ENCODE measurements at regions not wholly inside any gene's neighbourhood (a gene's known extent, or its start where the extent isn't known, plus 50 kb on each side); places are given as distances from the start of the nearest gene placed in this dataset.

GRCh38 chr4:181611946-181612600 is 631.1 kb upstream of the TENM3 start:
- Histone ChIP-seq H3K36me3 (no peaks in the 10 kb centered on the region), H3K27me3 (no peaks in the 10 kb centered on the region), H3K4me3 (no peak overlapping the region), H3K9me3 (no peaks in the 10 kb centered on the region), H3K27ac (no peak overlapping the region), H3K4me1 (no peaks in the 10 kb centered on the region)
- WGBS = 46% methylated on average over 8 of the region's 8 CpGs
- no peak for DNase-seq (ENCODE audit: low spot score in 2 of 2)
- TF ChIP-seq POLR2AphosphoS5 (IDR thresholded peaks at IDR 0.05) (no peak), EP300 (IDR thresholded peaks at IDR 0.05) (no peak), CTCF (IDR thresholded peaks at IDR 0.05) (no peak), POLR2A (IDR thresholded peaks at IDR 0.05) (no peak)

- no peaks in the 10 kb centered on the region for H3K36me3 ChIP-seq
- TF ChIP-seq POLR2AphosphoS5 (IDR thresholded peaks at IDR 0.05) (no peak), POLR2A (IDR thresholded peaks at IDR 0.05) (no peak), EP300 (IDR thresholded peaks at IDR 0.05) (no peak), CTCF (IDR thresholded peaks at IDR 0.05) (no peak)
- H3K27me3 ChIP-seq = no peaks in the 10 kb centered on the region
- H3K4me1 ChIP-seq = no peaks in the 10 kb centered on the region
- DNase-seq (ENCODE audit: low spot score in 2 of 2) = no peak
- H3K4me3 ChIP-seq = no peak overlapping the region
- H3K9me3 ChIP-seq = no peaks in the 10 kb centered on the region
- H3K27ac ChIP-seq = no peak overlapping the region
- 51% methylated on average over 6 of the region's 6 CpGs for WGBS
These were observed 630.0 kb upstream of the TENM3 start for GRCh38 chr4:181613200-181613599.

- WGBS = 86% methylated on average over 5 of the region's 6 CpGs
- H3K27ac ChIP-seq = no peak overlapping the region
- DNase-seq (ENCODE audit: low spot score in 2 of 2) = no peak
- no peak overlapping the region for H3K4me3 ChIP-seq
- H3K36me3 ChIP-seq = no peaks in the 10 kb centered on the region
- no peaks in the 10 kb centered on the region for H3K27me3 ChIP-seq
- TF ChIP-seq CTCF (IDR thresholded peaks at IDR 0.05) (no peak), POLR2A (IDR thresholded peaks at IDR 0.05) (no peak), EP300 (IDR thresholded peaks at IDR 0.05) (no peak)
- H3K9me3 ChIP-seq = no peaks in the 10 kb centered on the region
- no peaks in the 10 kb centered on the region for H3K4me1 ChIP-seq
These were observed 625.1 kb upstream of the TENM3 start for GRCh38 chr4:181618038-181618618.

GRCh38 chr4:181618896-181619295 is 624.3 kb upstream of the TENM3 start:
- H3K27me3 ChIP-seq = no peaks in the 10 kb centered on the region
- H3K4me1 ChIP-seq = no peaks in the 10 kb centered on the region
- DNase-seq (ENCODE audit: low spot score in 2 of 2) = no peak
- WGBS = 87% methylated on average over 4 of the region's 5 CpGs
- no peak overlapping the region for H3K4me3 ChIP-seq
- H3K36me3 ChIP-seq = no peaks in the 10 kb centered on the region
- H3K27ac ChIP-seq = no peak overlapping the region
- no peaks in the 10 kb centered on the region for H3K9me3 ChIP-seq
- no peak for TF ChIP-seq POLR2AphosphoS5 (IDR thresholded peaks at IDR 0.05)
- no peak for TF ChIP-seq POLR2A (IDR thresholded peaks at IDR 0.05)
- TF ChIP-seq EP300 (IDR thresholded peaks at IDR 0.05) = no peak

- no peaks in the 10 kb centered on the region for H3K27me3 ChIP-seq
- no peak for DNase-seq (ENCODE audit: low spot score in 2 of 2)
- WGBS = 77% methylated on average over 7 of the region's 7 CpGs
- no peaks in the 10 kb centered on the region for H3K36me3 ChIP-seq
- no peak overlapping the region for H3K27ac ChIP-seq
- TF ChIP-seq CTCF (IDR thresholded peaks at IDR 0.05) (no peak), EP300 (IDR thresholded peaks at IDR 0.05) (no peak), POLR2AphosphoS5 (IDR thresholded peaks at IDR 0.05) (no peak), POLR2A (IDR thresholded peaks at IDR 0.05) (no peak)
- no peaks in the 10 kb centered on the region for H3K4me1 ChIP-seq
- H3K4me3 ChIP-seq = no peak overlapping the region
- H3K9me3 ChIP-seq = no peaks in the 10 kb centered on the region
These were observed 623.6 kb upstream of the TENM3 start for GRCh38 chr4:181619651-181620050.
